ENCODE measurements at regions not wholly inside any gene's neighbourhood (a gene's known extent, or its start where the extent isn't known, plus 50 kb on each side); places are given as distances from the start of the nearest gene placed in this dataset.

DNA sequence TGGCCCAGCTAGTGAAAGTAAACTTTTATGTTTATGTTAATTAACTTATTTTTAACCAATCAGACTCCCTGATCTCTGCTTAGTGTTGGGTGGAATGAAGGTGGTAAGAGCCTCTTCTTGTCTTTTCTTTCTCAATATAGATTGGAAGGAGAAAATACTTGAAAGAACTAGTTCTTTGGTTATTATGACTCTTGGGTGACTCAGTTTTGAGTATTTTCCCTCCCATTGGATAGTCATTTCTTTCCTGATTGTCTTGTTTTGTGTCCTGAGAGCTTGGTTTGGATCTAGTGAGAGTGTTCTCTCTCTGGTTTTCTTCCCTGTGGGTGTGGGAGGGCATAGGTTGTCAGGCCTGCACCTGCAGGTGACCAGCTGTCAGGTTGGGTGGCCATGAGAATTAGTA lies 172.0 kb upstream of the GLRA2 start:
- H3K4me3 Mint-ChIP-seq (ENCODE audit: unreplicated experiment): no peak overlapping the region

GRCh38 chrX:14356401-14356800 lies 172.9 kb upstream of the GLRA2 start:
- Mint-ChIP-seq H3K27me3 (ENCODE audit: unreplicated experiment) (no peaks in the 10 kb centered on the region), H3K9me3 (ENCODE audit: unreplicated experiment) (no peaks in the 10 kb centered on the region), H3K4me1 (ENCODE audit: low read depth, unreplicated experiment) (peaks cover 9% of the 10 kb centered on the region), H3K4me3 (ENCODE audit: unreplicated experiment) (no peak overlapping the region), H3K36me3 (ENCODE audit: unreplicated experiment) (no peaks in the 10 kb centered on the region), H3K27ac (ENCODE audit: unreplicated experiment) (no peak overlapping the region)
- no peak for DNase-seq
- no peak for TF ChIP-seq CTCF (IDR thresholded peaks at IDR 0.05; ENCODE audit: partially characterized antibody, unreplicated experiment)

More for the DNA sequence above, 172.0 kb upstream of the GLRA2 start:
- Mint-ChIP-seq H3K4me1 (ENCODE audit: low read depth, unreplicated experiment) (peaks cover 9% of the 10 kb centered on the region), H3K9me3 (ENCODE audit: unreplicated experiment) (no peaks in the 10 kb centered on the region), H3K27me3 (ENCODE audit: unreplicated experiment) (no peaks in the 10 kb centered on the region), H3K36me3 (ENCODE audit: unreplicated experiment) (no peaks in the 10 kb centered on the region), H3K27ac (ENCODE audit: unreplicated experiment) (no peak overlapping the region)
- TF ChIP-seq CTCF (IDR thresholded peaks at IDR 0.05; ENCODE audit: partially characterized antibody, unreplicated experiment): no peak
- no peak for DNase-seq

GRCh38 chrX:14355556-14355955 lies 173.8 kb upstream of the GLRA2 start:
- Mint-ChIP-seq H3K9me3 (ENCODE audit: unreplicated experiment) (no peaks in the 10 kb centered on the region), H3K4me1 (ENCODE audit: low read depth, unreplicated experiment) (peaks cover 9% of the 10 kb centered on the region), H3K36me3 (ENCODE audit: unreplicated experiment) (no peaks in the 10 kb centered on the region), H3K27ac (ENCODE audit: unreplicated experiment) (no peak overlapping the region), H3K27me3 (ENCODE audit: unreplicated experiment) (no peaks in the 10 kb centered on the region), H3K4me3 (ENCODE audit: unreplicated experiment) (no peak overlapping the region)
- no peak for DNase-seq
- no peak for TF ChIP-seq CTCF (IDR thresholded peaks at IDR 0.05; ENCODE audit: partially characterized antibody, unreplicated experiment)

DNA sequence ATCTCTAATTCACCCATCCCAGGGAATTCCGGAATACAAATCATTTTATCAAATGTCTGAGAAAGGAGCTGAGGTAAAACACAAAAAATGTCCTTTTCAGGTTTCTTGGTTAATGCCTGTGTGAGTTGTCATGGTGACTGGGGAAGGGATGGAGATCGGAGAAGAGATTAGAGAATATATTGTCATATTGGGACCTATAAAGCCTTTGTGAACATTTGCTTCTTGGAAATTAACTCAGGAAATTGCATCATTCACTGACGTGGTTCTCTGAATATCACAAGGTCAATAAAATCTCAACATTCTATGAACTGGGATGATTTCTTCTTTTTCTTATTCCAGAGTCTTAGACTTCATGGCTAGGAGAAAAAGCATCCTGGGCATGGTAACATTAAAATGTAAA lies 174.8 kb upstream of the GLRA2 start:
- peaks cover 9% of the 10 kb centered on the region for H3K4me1 Mint-ChIP-seq (ENCODE audit: low read depth, unreplicated experiment)
- no peaks in the 10 kb centered on the region for H3K9me3 Mint-ChIP-seq (ENCODE audit: unreplicated experiment)
- DNase-seq: no peak
- no peak for TF ChIP-seq CTCF (IDR thresholded peaks at IDR 0.05; ENCODE audit: partially characterized antibody, unreplicated experiment)
- H3K27ac Mint-ChIP-seq (ENCODE audit: unreplicated experiment): peak overlapping the region; percentile 43
- H3K4me3 Mint-ChIP-seq (ENCODE audit: unreplicated experiment): no peak overlapping the region
- no peaks in the 10 kb centered on the region for H3K36me3 Mint-ChIP-seq (ENCODE audit: unreplicated experiment)
- no peaks in the 10 kb centered on the region for H3K27me3 Mint-ChIP-seq (ENCODE audit: unreplicated experiment)

DNA sequence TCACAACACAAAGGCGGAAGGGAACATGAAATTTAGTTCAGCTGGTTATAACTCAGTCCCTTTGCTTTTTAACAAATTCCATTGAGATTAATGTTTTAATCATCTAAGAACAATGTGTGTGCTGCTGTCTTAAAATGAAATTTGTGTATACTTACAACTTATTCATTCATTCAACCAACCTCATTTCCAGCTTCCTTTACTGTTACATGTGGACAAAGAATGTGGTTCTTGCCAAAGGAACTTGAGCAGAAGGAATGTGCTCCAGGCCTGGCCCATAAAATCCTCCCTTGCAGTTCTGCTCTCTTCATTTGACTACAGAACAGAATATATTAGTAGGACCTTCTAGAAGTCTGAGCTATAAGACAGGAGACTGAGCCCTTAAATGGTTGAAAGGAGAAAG lies 176.8 kb upstream of the GLRA2 start:
- no peak for DNase-seq
- no peak overlapping the region for H3K4me3 Mint-ChIP-seq (ENCODE audit: unreplicated experiment)
- no peaks in the 10 kb centered on the region for H3K36me3 Mint-ChIP-seq (ENCODE audit: unreplicated experiment)
- H3K4me1 Mint-ChIP-seq (ENCODE audit: low read depth, unreplicated experiment): peaks cover 9% of the 10 kb centered on the region
- no peaks in the 10 kb centered on the region for H3K27me3 Mint-ChIP-seq (ENCODE audit: unreplicated experiment)
- no peak overlapping the region for H3K27ac Mint-ChIP-seq (ENCODE audit: unreplicated experiment)
- no peak for TF ChIP-seq CTCF (IDR thresholded peaks at IDR 0.05; ENCODE audit: partially characterized antibody, unreplicated experiment)
- no peaks in the 10 kb centered on the region for H3K9me3 Mint-ChIP-seq (ENCODE audit: unreplicated experiment)

All from glutamatergic neuron (in vitro differentiated cells).